NCI-H187 treated with DMSO at 0.1 percent for 48 hours (cell line): ENCODE measurements at regions not wholly inside any gene's neighbourhood (a gene's known extent, or its start where the extent isn't known, plus 50 kb on each side); places are given as distances from the start of the nearest gene placed in this dataset.

Experiments used
- DNase-seq: peaks from one replicate; lab custom pipeline; 2025; lab: John Stamatoyannopoulos, UW

GRCh38 chr15:96264351-96264798 lies 66.1 kb upstream of the NR2F2 start:
- no peak for DNase-seq

- DNase-seq = no peak
Observed at GRCh38 chr15:96264801-96265515, 65.5 kb upstream of the NR2F2 start.

GRCh38 chr15:96266456-96266855 lies 64.0 kb upstream of the NR2F2 start:
- no peak for DNase-seq

GRCh38 chr15:96267463-96267862 lies 63.0 kb upstream of the NR2F2 start:
- DNase-seq = no peak

- DNase-seq = no peak
Observed at GRCh38 chr15:96268442-96269204, 61.9 kb upstream of the NR2F2 start.

GRCh38 chr15:96270581-96271172 lies 59.8 kb upstream of the NR2F2 start:
- no peak for DNase-seq

- no peak for DNase-seq
Observed at GRCh38 chr15:96272427-96272826, 58.1 kb upstream of the NR2F2 start.

GRCh38 chr15:96273317-96274086 lies 57.0 kb upstream of the NR2F2 start:
- DNase-seq = no peak

- DNase-seq = no peak
Observed at GRCh38 chr15:96274087-96274440, 56.4 kb upstream of the NR2F2 start.

GRCh38 chr15:96274698-96275097 lies 55.8 kb upstream of the NR2F2 start:
- DNase-seq = no peak

- DNase-seq = no peak
Observed at GRCh38 chr15:96276438-96277210, 53.9 kb upstream of the NR2F2 start.
